K562 (cell line): ENCODE measurements at regions not wholly inside any gene's neighbourhood (a gene's known extent, or its start where the extent isn't known, plus 50 kb on each side); places are given as distances from the start of the nearest gene placed in this dataset.

Source experiments
- ATAC-seq: fragments of 200-7000 bp; cut with Tn5 transposase; 3 replicates; pipeline ENCODE4 v1.9.1; 2020; ENCODE audit warnings: moderate library complexity
- BruUV-seq: library from RNA; stranded (reverse); fragments of 400-500 nt; replicated peaks from 2 replicates; lab custom pipeline; 2021; lab: Mats Ljungman, UMichigan
- CTCF ChIA-PET: fragments of 300-600 bp; formaldehyde crosslinking; extraction: SDS; loops from one replicate; lab custom pipeline; 2021; ENCODE audit warnings: low intra/inter-chr PET ratio; lab: Yijun Ruan, JAX
- POLR2A ChIA-PET: fragments of 300-600, 350-650 bp; sonication (Branson Sonifier 250); formaldehyde crosslinking; extraction: SDS; loops from one replicate; lab custom pipeline; 2021; ENCODE audit warnings: antibody characterized with exemption, inconsistent platforms; lab: Yijun Ruan, JAX
- DNase-seq, 4 experiments: peaks; one replicate each; pipeline versions ENCODE4 v3.0.0 to v3.0.0-alpha.2; 2011 to 2018; ENCODE audit warnings: low spot score in 3 of 4, mixed read lengths in 3 of 4; ENCODE audit errors: extremely low read depth in 1 of 4
- FAIRE-seq: peaks from 2 replicates; lab custom pipeline; 2011; peaks lifted over from hg19 to GRCh38; lab: Jason Lieb, UNC
- H2AFZ ChIP-seq: 2 replicates; pipeline ENCODE4 v1.6.0; 2011; ENCODE audit warnings: low read depth, low read length, control low read depth, inconsistent platforms
- H3K27ac ChIP-seq: fragments of 200-600 bp; 3 replicates; pipeline ENCODE4 v1.8.0; 2011; ENCODE audit warnings: low read depth, mild to moderate bottlenecking, control low read depth, inconsistent platforms, low read length, moderate library complexity, mixed read lengths; ENCODE audit errors: extremely low read depth
- H3K27me3 ChIP-seq, 2 experiments: fragments of 300-600 bp in 1 of 2; 2 replicates in 1 of 2; 3 replicates in 1 of 2; pipeline versions ENCODE4 v1.6.0 to v1.8.0; 2011; ENCODE audit warnings: inconsistent platforms in 2 of 2, low read length in 2 of 2, mild to moderate bottlenecking in 1 of 2, mixed read lengths in 1 of 2, moderate library complexity in 1 of 2; ENCODE audit not compliant: control insufficient read depth in 2 of 2, insufficient read depth in 2 of 2
- H3K36me3 ChIP-seq: fragments of 300-600 bp; 3 replicates; pipeline ENCODE4 v1.8.0; 2011; ENCODE audit warnings: mild to moderate bottlenecking, low read length, inconsistent platforms; ENCODE audit not compliant: control insufficient read depth, insufficient read depth
- H3K4me1 ChIP-seq, 2 experiments: fragments of 200-600 bp in 1 of 2; replicated peaks in 1 of 2; 2 replicates in 1 of 2; 3 replicates in 1 of 2; pipeline versions ENCODE4 v1.5.1 to v1.8.0; 2011; ENCODE audit warnings: inconsistent platforms in 2 of 2, low read length in 2 of 2, mild to moderate bottlenecking in 1 of 2, mixed read lengths in 1 of 2, moderate library complexity in 1 of 2; ENCODE audit not compliant: control insufficient read depth in 2 of 2, insufficient read depth in 2 of 2
- H3K4me2 ChIP-seq: 2 replicates; pipeline ENCODE4 v1.6.1; 2011; ENCODE audit warnings: low read length, control low read depth, inconsistent platforms, mixed read lengths; ENCODE audit not compliant: insufficient read depth
- H3K4me3 ChIP-seq: fragments of 200-600 bp; sonication (generic), shearing (Covaris generic); 2 replicates; pipeline ENCODE4 v1.5.1; 2016; ENCODE audit warnings: control low read depth, inconsistent platforms
- H3K79me2 ChIP-seq: fragments of 200-600 bp; 3 replicates; pipeline ENCODE4 v1.8.0; 2011; ENCODE audit warnings: low read length, inconsistent platforms; ENCODE audit not compliant: control insufficient read depth, insufficient read depth
- H3K9ac ChIP-seq, 2 experiments: 2 replicates each; pipeline versions ENCODE4 v1.6.0 to v1.6.1; 2011; ENCODE audit warnings: low read depth in 2 of 2, low read length in 2 of 2, control low read depth in 1 of 2, inconsistent platforms in 1 of 2, mild to moderate bottlenecking in 1 of 2, mixed read lengths in 1 of 2; ENCODE audit not compliant: insufficient read depth in 1 of 2
- H3K9me1 ChIP-seq: one replicate; pipeline ENCODE4 v1.6.0; 2011; ENCODE audit warnings: inconsistent platforms, mild to moderate bottlenecking, low read length, moderate library complexity; ENCODE audit not compliant: control insufficient read depth, insufficient read depth
- H3K9me3 ChIP-seq: replicated peaks from 2 replicates; pipeline ENCODE4 v1.5.1; 2011; ENCODE audit warnings: low read depth, low read length, inconsistent platforms; ENCODE audit not compliant: control insufficient read depth, insufficient read depth
- H4K20me1 ChIP-seq: replicated peaks from 2 replicates; pipeline ENCODE4 v1.6.1; 2011; ENCODE audit warnings: low read length, inconsistent platforms, mixed read lengths; ENCODE audit not compliant: control insufficient read depth, insufficient read depth
- FIP1L1 ChIP-seq: fragments of 200-400 bp; formaldehyde crosslinking; IDR thresholded peaks from 2 replicates; pipeline ENCODE4 v1.6.1; 2018; ENCODE audit warnings: mild to moderate bottlenecking, low read depth, low read length; ENCODE audit not compliant: poor library complexity, severe bottlenecking
- MAX ChIP-seq: sonication (generic); formaldehyde crosslinking; IDR thresholded peaks from 2 replicates; pipeline ENCODE4 v1.9.0; 2022; ENCODE audit warnings: mild to moderate bottlenecking, missing genetic modification reagents
- MTF1 ChIP-seq: fragments of 250-450 bp; sonication (Bioruptor Pico); IDR thresholded peaks from 2 replicates; pipeline ENCODE4 v1.9.0; 2021; ENCODE audit warnings: moderate library complexity, mild to moderate bottlenecking, inconsistent platforms, borderline replicate concordance
- OTX1 ChIP-seq: fragments of 450-650 bp; formaldehyde crosslinking; IDR thresholded peaks from 2 replicates; pipeline ENCODE4 v1.4.0; 2022; ENCODE audit warnings: mild to moderate bottlenecking
- PHTF2 ChIP-seq: fragments of 250-450 bp; sonication (Bioruptor Pico); IDR thresholded peaks from 2 replicates; pipeline ENCODE4 v1.5.0; 2021; ENCODE audit warnings: mild to moderate bottlenecking
- RBM25 ChIP-seq: fragments of 200-400 bp; formaldehyde crosslinking; IDR thresholded peaks from 2 replicates; pipeline ENCODE4 v1.6.1; 2018; ENCODE audit warnings: low read length, low read depth, moderate library complexity; ENCODE audit not compliant: severe bottlenecking
- RNF2 ChIP-seq: sonication (generic); IDR thresholded peaks from 2 replicates; pipeline ENCODE4 v1.6.1; 2016
- SAFB2 ChIP-seq: fragments of 200-400 bp; formaldehyde crosslinking; IDR thresholded peaks from 2 replicates; pipeline ENCODE4 v1.6.1; 2018; ENCODE audit warnings: borderline replicate concordance, low read length, low read depth, moderate library complexity; ENCODE audit not compliant: severe bottlenecking
- SMARCA5 ChIP-seq: fragments of 450-650 bp; IDR thresholded peaks from 2 replicates; pipeline ENCODE4 v1.6.1; 2016
- TSC22D4 ChIP-seq: fragments of 450-650 bp; IDR thresholded peaks from 2 replicates; pipeline ENCODE4 v1.6.1; 2016; ENCODE audit warnings: missing genetic modification characterization, missing biosample characterization, control low read depth
- XRCC3 ChIP-seq: fragments of 450-650 bp; IDR thresholded peaks from 2 replicates; pipeline ENCODE4 v1.6.1; 2017; ENCODE audit warnings: mild to moderate bottlenecking, moderate library complexity
- ZBTB9 ChIP-seq: fragments of 450-650 bp; formaldehyde crosslinking; IDR thresholded peaks from 2 replicates; pipeline ENCODE4 v1.4.0; 2020; ENCODE audit warnings: mild to moderate bottlenecking, moderate library complexity
- ZNF143 ChIP-seq: sonication (generic); formaldehyde crosslinking; IDR thresholded peaks from 2 replicates; pipeline ENCODE4 v1.9.0; 2022; ENCODE audit warnings: mild to moderate bottlenecking, missing genetic modification reagents
- ZNF785 ChIP-seq: fragments of 250-450 bp; sonication (Bioruptor Pico); IDR thresholded peaks from 2 replicates; pipeline ENCODE4 v1.4.0; 2020; ENCODE audit warnings: mild to moderate bottlenecking
- WGBS: fragments of 100-300 bp; shearing (Covaris generic); methylation state at CpG from one replicate; pipeline ENCODE4 v1.1.6; 2016; ENCODE audit warnings: low coverage, mixed read lengths; ENCODE audit not compliant: insufficient coverage; ENCODE audit errors: missing lambda C conversion rate; 5-methylcytosine and 5-hydroxymethylcytosine counted together
- in situ Hi-C: fragments of 300-500 bp; cut with MboI; formaldehyde crosslinking; loops from 4 replicates; pipeline ENCODE4 v1.15.0; 2018; ENCODE audit warnings: inconsistent platforms, mixed read lengths
- intact Hi-C: fragments of 100-400 bp; cut with micrococcal nuclease; formaldehyde crosslinking; loops from 2 replicates; pipeline ENCODE4 v1.14.2; 2022

GRCh38 chr4:181138116-181138515 lies 1105.1 kb upstream of the TENM3 start (continued):
- TF ChIP-seq MAX (CRISPR knock-in tag) (no peak), RNF2 (no peak), PHTF2 (no peak), XRCC3 (no peak), MTF1 (CRISPR knock-in tag) (no peak), OTX1 (CRISPR knock-in tag) (no peak), FIP1L1 (no peak), TSC22D4 (tag) (no peak), SAFB2 (no peak), RBM25 (no peak), ZNF785 (CRISPR knock-in tag) (no peak), ZNF143 (CRISPR knock-in tag) (no peak)

GRCh38 chr4:181140037-181140603 lies 1103.1 kb upstream of the TENM3 start:
- Histone ChIP-seq H3K4me3 (no peak overlapping the region), H3K36me3 (no peaks in the 10 kb centered on the region), H3K27ac (no peak overlapping the region), H2AFZ (no peak overlapping the region), H3K27me3 (no peaks in the 10 kb centered on the region), H3K9me1 (no peaks in the 10 kb centered on the region), H3K4me1 (no peaks in the 10 kb centered on the region), H3K79me2 (no peaks in the 10 kb centered on the region), H4K20me1 (no peaks in the 10 kb centered on the region), H3K9me3 (no peaks in the 10 kb centered on the region), H3K4me2 (no peak overlapping the region), H3K9ac (no peak overlapping the region)
- DNase-seq (no peak), ATAC-seq (no peak), FAIRE-seq (no peak)
- 0% methylated on average over 6 of the region's 6 CpGs for WGBS
- TF ChIP-seq SMARCA5 = no peak
- TF ChIP-seq ZBTB9 (CRISPR knock-in tag) = no peak
- ChIA-PET POLR2A (no interaction called here), CTCF (no interaction called here)
- no TSS peak for BruUV-seq
- intact Hi-C loops = no loop called here
- in situ Hi-C loops = loop anchor here (10.0 kb wide), 1 partner anchor 395 kb away; no protein-coding TSS in a partner anchor
